ENCODE measurements at regions not wholly inside any gene's neighbourhood (a gene's known extent, or its start where the extent isn't known, plus 50 kb on each side); places are given as distances from the start of the nearest gene placed in this dataset.

DNA sequence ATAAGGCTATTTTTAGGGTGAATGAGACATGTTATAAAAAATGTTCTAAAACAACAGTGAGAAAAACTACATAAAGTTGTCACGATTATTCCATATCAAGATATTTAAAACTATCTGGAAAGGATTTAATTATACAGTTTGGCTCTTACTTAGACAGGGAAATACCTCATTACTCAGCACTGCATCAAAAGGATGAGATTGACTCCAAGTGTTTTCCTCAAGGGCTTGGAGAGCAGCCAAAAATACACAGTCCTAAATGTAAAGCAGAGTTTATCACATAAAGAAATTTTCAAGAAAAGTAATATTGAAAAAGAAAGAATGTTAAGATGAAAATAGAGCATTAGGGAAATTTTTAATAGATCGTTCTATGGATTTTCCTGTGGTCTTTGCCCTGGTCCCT is 285.5 kb upstream of the NETO1 start (continued):
- no peak for TF ChIP-seq ETS1 (IDR thresholded peaks at IDR 0.05)

DNA sequence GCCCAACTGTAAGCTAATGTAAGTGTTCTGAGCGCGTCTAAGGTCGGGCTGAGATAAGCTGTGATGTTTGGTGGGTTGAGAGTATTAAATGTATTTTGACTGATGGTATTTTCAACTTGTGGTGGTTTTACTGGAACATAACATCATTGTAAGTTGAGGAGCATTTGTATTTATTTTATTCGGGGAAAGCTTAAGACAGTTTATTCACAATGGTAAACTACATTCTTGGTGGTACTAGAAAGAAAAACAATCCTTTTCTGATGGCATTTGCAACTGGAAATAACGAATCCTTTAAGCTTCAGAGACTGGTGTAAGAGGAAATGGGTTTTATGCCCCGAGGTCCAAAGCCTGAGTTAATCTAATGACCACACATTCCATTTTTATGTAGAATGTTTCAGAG is 283.3 kb upstream of the NETO1 start:
- Histone ChIP-seq H3K4me1 (ENCODE audit: insufficient read depth) (no peaks in the 10 kb centered on the region), H3F3A (replicated peaks; ENCODE audit: low read depth) (no peaks in the 10 kb centered on the region), H3K4me2 (no peak overlapping the region), H3K4me3 (no peak overlapping the region), H3K27ac (ENCODE audit: low read depth) (no peak overlapping the region), H3K9me2 (ENCODE audit: insufficient read depth) (no peaks in the 10 kb centered on the region), H3K79me2 (replicated peaks; ENCODE audit: insufficient read depth) (no peaks in the 10 kb centered on the region), H3K36me3 (ENCODE audit: insufficient read depth) (no peaks in the 10 kb centered on the region), H3K27me3 (ENCODE audit: insufficient read depth) (no peaks in the 10 kb centered on the region), H2AFZ (peak overlapping the region; percentile 1; the same call in 1 of the 2 replicates), H4K20me1 (replicated peaks; ENCODE audit: insufficient read depth) (no peaks in the 10 kb centered on the region)
- H3K27ac Mint-ChIP-seq, result peak overlapping the region; percentile 58; the same call in 1 of the 2 replicates
- no peaks in the 10 kb centered on the region for H3K27me3 Mint-ChIP-seq (ENCODE audit: insufficient read depth, low read depth, poor library complexity)
- no peaks in the 10 kb centered on the region for H3K4me1 Mint-ChIP-seq
- H3K36me3 Mint-ChIP-seq (ENCODE audit: low read depth), result no peaks in the 10 kb centered on the region
- ATAC-seq, result no peak
- no peak for DNase-seq (ENCODE audit: low spot score)
- H3K9me3 Mint-ChIP-seq, result no peaks in the 10 kb centered on the region; the same call in 2 of the 3 replicates
- no peak overlapping the region for H3K4me3 Mint-ChIP-seq
- TF ChIP-seq ETS1 (IDR thresholded peaks at IDR 0.05) (no peak), JUNB (IDR thresholded peaks at IDR 0.05; ENCODE audit: unreplicated experiment) (no peak), CTCF (conservative IDR thresholded peaks at IDR 0.05; ENCODE audit: low read depth in 2 of 2) (no peak), POLR2AphosphoS5 (IDR thresholded peaks at IDR 0.05; ENCODE audit: low read depth) (no peak), CREB1 (CRISPR knock-in tag; IDR thresholded peaks at IDR 0.05; ENCODE audit: low read depth) (no peak), ZNF331 (CRISPR knock-in tag; IDR thresholded peaks at IDR 0.05; ENCODE audit: low read depth) (no peak), EZH2 (IDR thresholded peaks at IDR 0.05; ENCODE audit: low read depth, unreplicated experiment) (no peak), STAT1 (IDR thresholded peaks at IDR 0.05; ENCODE audit: unreplicated experiment) (no peak), ZNF114 (CRISPR knock-in tag; IDR thresholded peaks at IDR 0.05) (no peak), EZH2phosphoT487 (IDR thresholded peaks at IDR 0.05; ENCODE audit: unreplicated experiment) (no peak), NANOG (IDR thresholded peaks at IDR 0.05; ENCODE audit: borderline replicate concordance) (no peak)
- TF ChIP-seq, protein P1, sequence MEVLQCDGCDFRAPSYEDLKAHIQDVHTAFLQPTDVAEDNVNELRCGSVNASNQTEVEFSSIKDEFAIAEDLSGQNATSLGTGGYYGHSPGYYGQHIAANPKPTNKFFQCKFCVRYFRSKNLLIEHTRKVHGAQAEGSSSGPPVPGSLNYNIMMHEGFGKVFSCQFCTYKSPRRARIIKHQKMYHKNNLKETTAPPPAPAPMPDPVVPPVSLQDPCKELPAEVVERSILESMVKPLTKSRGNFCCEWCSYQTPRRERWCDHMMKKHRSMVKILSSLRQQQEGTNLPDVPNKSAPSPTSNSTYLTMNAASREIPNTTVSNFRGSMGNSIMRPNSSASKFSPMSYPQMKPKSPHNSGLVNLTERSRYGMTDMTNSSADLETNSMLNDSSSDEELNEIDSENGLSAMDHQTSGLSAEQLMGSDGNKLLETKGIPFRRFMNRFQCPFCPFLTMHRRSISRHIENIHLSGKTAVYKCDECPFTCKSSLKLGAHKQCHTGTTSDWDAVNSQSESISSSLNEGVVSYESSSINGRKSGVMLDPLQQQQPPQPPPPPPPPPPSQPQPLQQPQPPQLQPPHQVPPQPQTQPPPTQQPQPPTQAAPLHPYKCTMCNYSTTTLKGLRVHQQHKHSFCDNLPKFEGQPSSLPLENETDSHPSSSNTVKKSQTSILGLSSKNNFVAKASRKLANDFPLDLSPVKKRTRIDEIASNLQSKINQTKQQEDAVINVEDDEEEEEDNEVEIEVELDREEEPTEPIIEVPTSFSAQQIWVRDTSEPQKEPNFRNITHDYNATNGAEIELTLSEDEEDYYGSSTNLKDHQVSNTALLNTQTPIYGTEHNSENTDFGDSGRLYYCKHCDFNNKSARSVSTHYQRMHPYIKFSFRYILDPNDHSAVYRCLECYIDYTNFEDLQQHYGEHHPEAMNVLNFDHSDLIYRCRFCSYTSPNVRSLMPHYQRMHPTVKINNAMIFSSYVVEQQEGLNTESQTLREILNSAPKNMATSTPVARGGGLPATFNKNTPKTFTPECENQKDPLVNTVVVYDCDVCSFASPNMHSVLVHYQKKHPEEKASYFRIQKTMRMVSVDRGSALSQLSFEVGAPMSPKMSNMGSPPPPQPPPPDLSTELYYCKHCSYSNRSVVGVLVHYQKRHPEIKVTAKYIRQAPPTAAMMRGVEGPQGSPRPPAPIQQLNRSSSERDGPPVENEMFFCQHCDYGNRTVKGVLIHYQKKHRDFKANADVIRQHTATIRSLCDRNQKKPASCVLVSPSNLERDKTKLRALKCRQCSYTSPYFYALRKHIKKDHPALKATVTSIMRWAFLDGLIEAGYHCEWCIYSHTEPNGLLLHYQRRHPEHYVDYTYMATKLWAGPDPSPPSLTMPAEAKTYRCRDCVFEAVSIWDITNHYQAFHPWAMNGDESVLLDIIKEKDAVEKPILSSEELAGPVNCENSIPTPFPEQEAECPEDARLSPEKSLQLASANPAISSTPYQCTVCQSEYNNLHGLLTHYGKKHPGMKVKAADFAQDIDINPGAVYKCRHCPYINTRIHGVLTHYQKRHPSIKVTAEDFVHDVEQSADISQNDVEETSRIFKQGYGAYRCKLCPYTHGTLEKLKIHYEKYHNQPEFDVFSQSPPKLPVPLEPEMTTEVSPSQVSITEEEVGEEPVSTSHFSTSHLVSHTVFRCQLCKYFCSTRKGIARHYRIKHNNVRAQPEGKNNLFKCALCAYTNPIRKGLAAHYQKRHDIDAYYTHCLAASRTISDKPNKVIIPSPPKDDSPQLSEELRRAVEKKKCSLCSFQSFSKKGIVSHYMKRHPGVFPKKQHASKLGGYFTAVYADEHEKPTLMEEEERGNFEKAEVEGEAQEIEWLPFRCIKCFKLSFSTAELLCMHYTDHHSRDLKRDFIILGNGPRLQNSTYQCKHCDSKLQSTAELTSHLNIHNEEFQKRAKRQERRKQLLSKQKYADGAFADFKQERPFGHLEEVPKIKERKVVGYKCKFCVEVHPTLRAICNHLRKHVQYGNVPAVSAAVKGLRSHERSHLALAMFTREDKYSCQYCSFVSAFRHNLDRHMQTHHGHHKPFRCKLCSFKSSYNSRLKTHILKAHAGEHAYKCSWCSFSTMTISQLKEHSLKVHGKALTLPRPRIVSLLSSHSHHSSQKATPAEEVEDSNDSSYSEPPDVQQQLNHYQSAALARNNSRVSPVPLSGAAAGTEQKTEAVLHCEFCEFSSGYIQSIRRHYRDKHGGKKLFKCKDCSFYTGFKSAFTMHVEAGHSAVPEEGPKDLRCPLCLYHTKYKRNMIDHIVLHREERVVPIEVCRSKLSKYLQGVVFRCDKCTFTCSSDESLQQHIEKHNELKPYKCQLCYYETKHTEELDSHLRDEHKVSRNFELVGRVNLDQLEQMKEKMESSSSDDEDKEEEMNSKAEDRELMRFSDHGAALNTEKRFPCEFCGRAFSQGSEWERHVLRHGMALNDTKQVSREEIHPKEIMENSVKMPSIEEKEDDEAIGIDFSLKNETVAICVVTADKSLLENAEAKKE (CRISPR knock-in tag; IDR thresholded peaks at IDR 0.05), result no peak

Measured in GM23338 (cell line).